ENCODE measurements at regions not wholly inside any gene's neighbourhood (a gene's known extent, or its start where the extent isn't known, plus 50 kb on each side); places are given as distances from the start of the nearest gene placed in this dataset.

DNA sequence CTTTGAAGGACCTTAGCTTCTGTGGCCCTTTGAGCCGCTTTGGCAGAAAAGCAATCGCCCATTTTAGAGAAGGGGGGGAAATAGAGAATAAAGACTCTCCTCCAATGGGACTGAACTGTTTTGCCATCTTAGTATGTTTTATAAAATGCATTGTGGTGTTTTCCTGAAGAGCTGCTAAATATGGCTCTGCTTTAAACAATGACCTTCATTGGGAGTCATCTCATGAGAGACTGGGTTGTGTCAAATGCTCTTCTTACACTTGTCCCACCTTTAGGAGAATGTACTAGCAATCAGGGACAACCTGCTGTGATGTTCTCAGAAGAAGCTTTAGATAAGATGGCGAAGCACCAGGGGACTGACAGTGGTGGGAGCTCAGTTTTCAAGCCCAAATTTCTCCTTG is 418.9 kb upstream of the POU3F3 start:
- TF ChIP-seq, protein P1, sequence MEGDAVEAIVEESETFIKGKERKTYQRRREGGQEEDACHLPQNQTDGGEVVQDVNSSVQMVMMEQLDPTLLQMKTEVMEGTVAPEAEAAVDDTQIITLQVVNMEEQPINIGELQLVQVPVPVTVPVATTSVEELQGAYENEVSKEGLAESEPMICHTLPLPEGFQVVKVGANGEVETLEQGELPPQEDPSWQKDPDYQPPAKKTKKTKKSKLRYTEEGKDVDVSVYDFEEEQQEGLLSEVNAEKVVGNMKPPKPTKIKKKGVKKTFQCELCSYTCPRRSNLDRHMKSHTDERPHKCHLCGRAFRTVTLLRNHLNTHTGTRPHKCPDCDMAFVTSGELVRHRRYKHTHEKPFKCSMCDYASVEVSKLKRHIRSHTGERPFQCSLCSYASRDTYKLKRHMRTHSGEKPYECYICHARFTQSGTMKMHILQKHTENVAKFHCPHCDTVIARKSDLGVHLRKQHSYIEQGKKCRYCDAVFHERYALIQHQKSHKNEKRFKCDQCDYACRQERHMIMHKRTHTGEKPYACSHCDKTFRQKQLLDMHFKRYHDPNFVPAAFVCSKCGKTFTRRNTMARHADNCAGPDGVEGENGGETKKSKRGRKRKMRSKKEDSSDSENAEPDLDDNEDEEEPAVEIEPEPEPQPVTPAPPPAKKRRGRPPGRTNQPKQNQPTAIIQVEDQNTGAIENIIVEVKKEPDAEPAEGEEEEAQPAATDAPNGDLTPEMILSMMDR (tag by site-specific recombination; IDR thresholded peaks at IDR 0.05), result no peak
- no peak for TF ChIP-seq ZNF658 (tag by site-specific recombination; IDR thresholded peaks at IDR 0.05)
- TF ChIP-seq ZNF791 (tag by site-specific recombination; IDR thresholded peaks at IDR 0.05), result no peak
